Inflammatory macrophage (primary cell): ENCODE measurements at regions not wholly inside any gene's neighbourhood (a gene's known extent, or its start where the extent isn't known, plus 50 kb on each side); places are given as distances from the start of the nearest gene placed in this dataset.
"Not testable (repeated sequence)": the region's sequence is repeated elsewhere in the genome, so short reads cannot be mapped to it uniquely, and the experiment has no call there.

ENCODE experiments used
- DNase-seq, 2 donors: peaks; one replicate each; pipeline ENCODE4 v3.0.0-alpha.2; 2020 to 2022

GRCh38 chr15:31179693-31180092 is 78.2 kb upstream of the TRPM1 start:
- no peak for DNase-seq

- DNase-seq = no peak
Measured at GRCh38 chr15:31193291-31193690, 91.8 kb upstream of the TRPM1 start.

GRCh38 chr15:31195871-31196270 is 94.3 kb upstream of the TRPM1 start:
- peak in 1 of 2 donors; percentile 85 for DNase-seq

GRCh38 chr15:31197497-31198414 is 96.2 kb upstream of the TRPM1 start:
- DNase-seq = peak; percentile 50 to 64

GRCh38 chr15:31200735-31201151 is 99.2 kb upstream of the TRPM1 start:
- DNase-seq = peak in 1 of 2 donors; percentile 36

- DNase-seq = no peak
Measured at GRCh38 chr15:31202953-31203352, 101.4 kb upstream of the TRPM1 start.

- DNase-seq = no peak
Measured at GRCh38 chr15:31203999-31204398, 102.5 kb upstream of the TRPM1 start.

- DNase-seq = no peak
Measured at GRCh38 chr15:31206386-31207181, 105.1 kb upstream of the TRPM1 start.

- DNase-seq = no peak
Measured at GRCh38 chr15:31207246-31207645, 105.7 kb upstream of the TRPM1 start.

GRCh38 chr15:31207861-31208260 is 106.3 kb upstream of the TRPM1 start:
- DNase-seq = not testable (repeated sequence)

GRCh38 chr15:31208817-31209216 is 107.3 kb upstream of the TRPM1 start:
- no peak for DNase-seq

- DNase-seq = no peak
Measured at GRCh38 chr15:31211353-31211752, 109.8 kb upstream of the TRPM1 start.

GRCh38 chr15:31212326-31213080 is 111.0 kb upstream of the TRPM1 start:
- peak; percentile 76 to 83 for DNase-seq

- DNase-seq = no peak
Measured at GRCh38 chr15:31214158-31214863, 112.3 kb upstream of the KLF13 start.

- DNase-seq = peak; percentile 82
Measured at GRCh38 chr15:31214864-31215489, 111.7 kb upstream of the KLF13 start.

GRCh38 chr15:31215490-31216214 is 111.0 kb upstream of the KLF13 start:
- peak; percentile 86 to 87 for DNase-seq

- DNase-seq = peak; percentile 93 to 97
Measured at GRCh38 chr15:31216215-31216911, 110.3 kb upstream of the KLF13 start.

- DNase-seq = no peak
Measured at GRCh38 chr15:31217067-31217466, 109.6 kb upstream of the KLF13 start.

- DNase-seq = no peak
Measured at GRCh38 chr15:31217566-31218270, 108.9 kb upstream of the KLF13 start.

GRCh38 chr15:31219221-31219620 is 107.4 kb upstream of the KLF13 start:
- DNase-seq = peak in 1 of 2 donors; percentile 36
